ENCODE measurements at regions not wholly inside any gene's neighbourhood (a gene's known extent, or its start where the extent isn't known, plus 50 kb on each side); places are given as distances from the start of the nearest gene placed in this dataset.

GRCh38 chr12:93058280-93058679 is 129.2 kb upstream of the EEA1 start:
- no peaks in the 10 kb centered on the region for H3K36me3 ChIP-seq
- no peak for TF ChIP-seq CTCF (IDR thresholded peaks at IDR 0.05)
- H3K27ac ChIP-seq, result no peak overlapping the region
- no peak overlapping the region for H3K4me3 ChIP-seq
- no peaks in the 10 kb centered on the region for H3K9me3 ChIP-seq
- DNase-seq (ENCODE audit: low spot score) (no peak), ATAC-seq (ENCODE audit: insufficient number of reproducible peaks, low FRiP score, low read depth) (no peak)
- no peaks in the 10 kb centered on the region for H3K27me3 ChIP-seq (replicated peaks; ENCODE audit: insufficient read depth)
- H3K4me1 ChIP-seq (ENCODE audit: control insufficient read depth in 1 of 2, low read depth in 2 of 2), result peaks cover 6 to 33% of the 10 kb centered on the region in 2 donors

- no peaks in the 10 kb centered on the region for H3K36me3 ChIP-seq
- TF ChIP-seq CTCF (IDR thresholded peaks at IDR 0.05), result no peak
- no peak overlapping the region for H3K4me3 ChIP-seq
- no peak overlapping the region for H3K27ac ChIP-seq
- H3K9me3 ChIP-seq, result no peaks in the 10 kb centered on the region
- peaks cover 6 to 33% of the 10 kb centered on the region in 2 donors for H3K4me1 ChIP-seq (ENCODE audit: control insufficient read depth in 1 of 2, low read depth in 2 of 2)
- H3K27me3 ChIP-seq (replicated peaks; ENCODE audit: insufficient read depth), result no peaks in the 10 kb centered on the region
- ATAC-seq (ENCODE audit: insufficient number of reproducible peaks, low FRiP score, low read depth), result no peak
- DNase-seq (ENCODE audit: low spot score), result no peak
These were observed 130.2 kb upstream of the EEA1 start for GRCh38 chr12:93059288-93059687.

- H3K27ac ChIP-seq, result no peak overlapping the region
- ATAC-seq (ENCODE audit: insufficient number of reproducible peaks, low FRiP score, low read depth), result no peak
- no peak for DNase-seq (ENCODE audit: low spot score)
These were observed 131.0 kb upstream of the EEA1 start for GRCh38 chr12:93059925-93060665.

GRCh38 chr12:93060666-93061472 is 131.8 kb upstream of the EEA1 start:
- Histone ChIP-seq H3K27me3 (replicated peaks; ENCODE audit: insufficient read depth) (no peaks in the 10 kb centered on the region), H3K9me3 (no peaks in the 10 kb centered on the region), H3K4me1 (ENCODE audit: control insufficient read depth in 1 of 2, low read depth in 2 of 2) (peaks cover 6 to 39% of the 10 kb centered on the region in 2 donors), H3K27ac (peak overlapping the region; percentile 20 to 46), H3K36me3 (no peaks in the 10 kb centered on the region), H3K4me3 (no peak overlapping the region)
- DNase-seq (ENCODE audit: low spot score) (no peak), ATAC-seq (ENCODE audit: insufficient number of reproducible peaks, low FRiP score, low read depth) (peak; percentile 26)
- TF ChIP-seq CTCF (IDR thresholded peaks at IDR 0.05), result no peak

More at GRCh38 chr12:93059925-93060665, 131.0 kb upstream of the EEA1 start:
- Histone ChIP-seq H3K36me3 (no peaks in the 10 kb centered on the region), H3K4me3 (no peak overlapping the region), H3K4me1 (ENCODE audit: control insufficient read depth in 1 of 2, low read depth in 2 of 2) (peaks cover 6 to 37% of the 10 kb centered on the region in 2 donors), H3K9me3 (no peaks in the 10 kb centered on the region), H3K27me3 (replicated peaks; ENCODE audit: insufficient read depth) (no peaks in the 10 kb centered on the region)
- no peak for TF ChIP-seq CTCF (IDR thresholded peaks at IDR 0.05)
